ENCODE measurements at regions not wholly inside any gene's neighbourhood (a gene's known extent, or its start where the extent isn't known, plus 50 kb on each side); places are given as distances from the start of the nearest gene placed in this dataset.

DNA sequence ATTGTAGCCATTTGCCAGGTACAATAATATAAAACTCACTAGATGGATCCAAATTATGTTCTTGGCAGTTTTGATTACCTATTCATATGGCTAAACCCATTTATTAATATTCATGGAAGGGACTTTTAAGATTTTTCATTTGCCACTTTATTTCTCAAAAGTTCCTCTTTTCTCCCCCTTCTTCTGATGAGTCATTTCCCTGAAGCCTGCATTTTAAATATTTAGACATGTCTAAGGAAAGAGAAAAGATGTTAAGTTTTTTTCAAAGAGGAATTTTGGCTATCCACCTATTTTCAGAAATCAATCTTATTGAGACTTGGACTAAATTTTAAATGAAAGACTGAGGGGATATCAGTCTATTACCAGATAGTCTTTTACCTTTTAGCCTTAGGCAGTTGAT, 1189.4 kb downstream of the EFNA5 start:
- TF ChIP-seq CTCF (conservative IDR thresholded peaks at IDR 0.05) = no peak
- no peak overlapping the region for H2BK5ac ChIP-seq (ENCODE audit: insufficient read length, low read length)
- H2AFZ ChIP-seq (ENCODE audit: low read length) = no peak overlapping the region
- no peaks in the 10 kb centered on the region for H3K9me3 ChIP-seq (ENCODE audit: control insufficient read depth, low read depth, low read length)
- H3K9ac ChIP-seq (ENCODE audit: extremely low read depth, insufficient read length, low read length) = no peak overlapping the region
- Mint-ChIP-seq H3K4me1 (no peaks in the 10 kb centered on the region), H3K36me3 (ENCODE audit: insufficient read depth in 1 of 3, low read depth in 3 of 3) (no peaks in the 10 kb centered on the region), H3K9me3 (no peaks in the 10 kb centered on the region), H3K4me3 (no peak overlapping the region), H3K27me3 (ENCODE audit: low read depth) (no peaks in the 10 kb centered on the region), H3K27ac (no peak overlapping the region)
- H3K23me2 ChIP-seq (ENCODE audit: insufficient read length, low read depth, low read length, poor library complexity, severe bottlenecking) = no peaks in the 10 kb centered on the region
- H3K4ac ChIP-seq (ENCODE audit: low read depth, low read length) = no peak overlapping the region
- no peaks in the 10 kb centered on the region for H3K27me3 ChIP-seq (ENCODE audit: insufficient read depth, low read length)
- no peak overlapping the region for H3K27ac ChIP-seq (ENCODE audit: insufficient read length, low read depth, low read length)
- H3K4me1 ChIP-seq (ENCODE audit: insufficient read depth, low read length) = no peaks in the 10 kb centered on the region
- DNase-seq = no peak
- H3K79me2 ChIP-seq (ENCODE audit: insufficient read depth, low read length) = no peaks in the 10 kb centered on the region
- H4K5ac ChIP-seq (ENCODE audit: insufficient read length, low read depth, low read length) = no peak overlapping the region
- no peak overlapping the region for H3K23ac ChIP-seq (ENCODE audit: insufficient read length, low read depth, low read length)
- no peak overlapping the region for H3T11ph ChIP-seq (ENCODE audit: low read length)
- H2BK120ac ChIP-seq (ENCODE audit: low read depth, low read length, poor library complexity, severe bottlenecking) = no peak overlapping the region
- no peak overlapping the region for H4K8ac ChIP-seq (replicated peaks; ENCODE audit: insufficient read length, low read depth, low read length)
- no peak overlapping the region for H3K4me2 ChIP-seq (ENCODE audit: insufficient read depth, insufficient read length, low read length)
- H2BK12ac ChIP-seq (ENCODE audit: insufficient read length, low read depth, low read length) = no peak overlapping the region
- no peak overlapping the region for H2AK5ac ChIP-seq (ENCODE audit: insufficient read length, low read length)
- H4K91ac ChIP-seq (ENCODE audit: insufficient read length, low read depth, low read length) = no peak overlapping the region
- H3K56ac ChIP-seq (ENCODE audit: insufficient read length, low read depth, low read length) = no peak overlapping the region
- no peak overlapping the region for H2BK15ac ChIP-seq (ENCODE audit: low read depth, low read length)
- no peak overlapping the region for H3K14ac ChIP-seq (ENCODE audit: insufficient read depth, low read length)
- no peak overlapping the region for H3K18ac ChIP-seq (ENCODE audit: insufficient read length, low read depth, low read length)
- H3K79me1 ChIP-seq (ENCODE audit: insufficient read depth, low read depth, low read length, poor library complexity, severe bottlenecking) = no peaks in the 10 kb centered on the region
- H2BK20ac ChIP-seq (ENCODE audit: low read depth, low read length, poor library complexity, severe bottlenecking) = no peak overlapping the region
- no peaks in the 10 kb centered on the region for H4K20me1 ChIP-seq (ENCODE audit: control insufficient read depth, insufficient read depth, insufficient read length)
